ENCODE measurements at regions not wholly inside any gene's neighbourhood (a gene's known extent, or its start where the extent isn't known, plus 50 kb on each side); places are given as distances from the start of the nearest gene placed in this dataset.

- H3K36me3 ChIP-seq (ENCODE audit: low read depth), result no peaks in the 10 kb centered on the region
- no peak for DNase-seq (ENCODE audit: low spot score)
- TF ChIP-seq CTCF (IDR thresholded peaks at IDR 0.05; ENCODE audit: poor library complexity, severe bottlenecking), result no peak
- peak overlapping the region; percentile 45 for H3K27ac ChIP-seq (ENCODE audit: poor library complexity, severe bottlenecking)
- no peaks in the 10 kb centered on the region for H3K27me3 ChIP-seq (ENCODE audit: insufficient read depth, poor library complexity, severe bottlenecking)
- no peak overlapping the region for H3K4me3 ChIP-seq (ENCODE audit: severe bottlenecking)
- H3K9me3 ChIP-seq (ENCODE audit: severe bottlenecking), result no peaks in the 10 kb centered on the region
- ATAC-seq (ENCODE audit: low read depth), result no peak
- peaks cover 18% of the 10 kb centered on the region for H3K4me1 ChIP-seq (ENCODE audit: insufficient read depth, poor library complexity, severe bottlenecking)
Measured at GRCh38 chr12:42706321-42706720, 116.8 kb upstream of the PRICKLE1 start.

DNA sequence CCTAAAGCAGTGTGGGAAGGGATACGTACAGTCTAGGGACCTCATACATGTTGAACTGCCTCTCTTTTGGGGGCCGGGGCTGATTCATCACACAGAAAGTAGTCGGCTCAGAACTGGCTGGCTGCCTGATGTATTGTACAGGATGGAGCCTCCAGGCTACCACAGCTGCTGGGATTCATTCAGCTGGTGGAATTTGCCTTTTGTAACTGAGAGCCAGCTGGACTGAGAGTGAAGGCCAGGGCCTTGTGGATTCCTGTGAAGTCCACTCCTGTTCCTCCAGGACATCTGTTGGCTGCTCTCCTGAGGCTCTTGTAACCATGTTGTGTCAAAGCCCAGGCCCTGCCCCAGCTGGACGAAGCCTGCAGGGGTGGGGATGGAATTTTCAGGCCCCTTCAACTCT, 116.3 kb upstream of the PRICKLE1 start:
- H3K27ac ChIP-seq (ENCODE audit: poor library complexity, severe bottlenecking), result peak overlapping the region; percentile 45
- ATAC-seq (ENCODE audit: low read depth), result peak; percentile 88

DNA sequence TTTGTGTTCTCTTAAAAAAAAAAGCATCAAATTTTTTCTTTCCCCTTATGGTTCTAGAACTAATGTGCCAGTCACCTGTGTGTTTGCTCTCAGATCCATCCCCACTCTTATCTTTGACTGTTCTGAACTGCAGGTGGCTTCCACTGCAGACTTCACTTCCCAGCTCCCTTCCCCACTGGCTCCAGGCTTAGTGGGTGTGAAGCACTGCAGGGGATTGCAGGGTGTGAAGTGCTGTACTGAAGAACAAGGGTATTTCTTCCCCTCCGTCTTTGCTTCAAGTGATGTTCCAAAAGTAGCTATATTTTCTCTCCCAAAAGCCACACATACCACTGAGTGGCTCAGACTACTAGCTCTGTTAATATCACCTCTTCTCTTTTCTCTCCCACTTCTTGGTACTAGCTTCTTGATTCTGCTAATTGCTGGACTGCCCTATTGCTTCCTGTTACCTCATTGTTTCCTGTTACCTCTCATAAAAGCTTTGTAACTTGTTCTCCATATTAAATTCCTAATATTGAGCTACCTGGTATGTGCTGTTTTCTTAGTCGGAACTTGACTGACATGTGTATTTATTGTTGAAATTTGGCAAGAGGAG, 115.4 kb upstream of the PRICKLE1 start:
- H3K4me3 ChIP-seq (ENCODE audit: severe bottlenecking), result no peak overlapping the region
- no peaks in the 10 kb centered on the region for H3K9me3 ChIP-seq (ENCODE audit: severe bottlenecking)
- ATAC-seq (ENCODE audit: low read depth), result peak; percentile 19; the same call in 1 of the 3 replicates
- peak overlapping the region; percentile 45 for H3K27ac ChIP-seq (ENCODE audit: poor library complexity, severe bottlenecking)
- TF ChIP-seq CTCF (IDR thresholded peaks at IDR 0.05; ENCODE audit: poor library complexity, severe bottlenecking), result no peak
- no peak for DNase-seq (ENCODE audit: low spot score)
- peaks cover 18% of the 10 kb centered on the region for H3K4me1 ChIP-seq (ENCODE audit: insufficient read depth, poor library complexity, severe bottlenecking)
- no peaks in the 10 kb centered on the region for H3K36me3 ChIP-seq (ENCODE audit: low read depth)
- H3K27me3 ChIP-seq (ENCODE audit: insufficient read depth, poor library complexity, severe bottlenecking), result no peaks in the 10 kb centered on the region

More for the DNA sequence above, 116.3 kb upstream of the PRICKLE1 start:
- Histone ChIP-seq H3K27me3 (ENCODE audit: insufficient read depth, poor library complexity, severe bottlenecking) (no peaks in the 10 kb centered on the region), H3K36me3 (ENCODE audit: low read depth) (no peaks in the 10 kb centered on the region), H3K4me3 (ENCODE audit: severe bottlenecking) (no peak overlapping the region), H3K9me3 (ENCODE audit: severe bottlenecking) (no peaks in the 10 kb centered on the region), H3K4me1 (ENCODE audit: insufficient read depth, poor library complexity, severe bottlenecking) (peaks cover 18% of the 10 kb centered on the region)
- DNase-seq (ENCODE audit: low spot score), result peak; percentile 69
- TF ChIP-seq CTCF (IDR thresholded peaks at IDR 0.05; ENCODE audit: poor library complexity, severe bottlenecking), result no peak

DNA sequence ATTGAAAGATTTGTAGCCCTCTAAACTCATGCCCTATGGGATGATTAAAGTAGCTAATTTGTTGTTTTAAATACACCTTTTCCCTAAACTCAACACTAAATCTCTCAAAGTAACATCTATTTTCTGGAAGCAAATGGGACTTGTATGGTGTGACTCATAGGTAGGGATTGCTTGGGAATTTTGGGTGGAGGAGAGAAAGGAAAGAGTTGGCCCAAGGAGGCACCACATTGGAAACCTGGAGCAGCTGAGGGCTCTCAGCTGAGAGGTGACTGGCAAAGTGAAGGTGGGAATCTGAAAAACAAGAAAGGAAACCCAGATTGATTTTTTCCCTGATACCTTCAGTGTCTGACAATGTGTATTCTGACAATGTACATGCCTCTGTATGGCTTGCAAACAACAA, 114.8 kb upstream of the PRICKLE1 start:
- no peak for TF ChIP-seq CTCF (IDR thresholded peaks at IDR 0.05; ENCODE audit: poor library complexity, severe bottlenecking)
- ATAC-seq (ENCODE audit: low read depth), result no peak

DNA sequence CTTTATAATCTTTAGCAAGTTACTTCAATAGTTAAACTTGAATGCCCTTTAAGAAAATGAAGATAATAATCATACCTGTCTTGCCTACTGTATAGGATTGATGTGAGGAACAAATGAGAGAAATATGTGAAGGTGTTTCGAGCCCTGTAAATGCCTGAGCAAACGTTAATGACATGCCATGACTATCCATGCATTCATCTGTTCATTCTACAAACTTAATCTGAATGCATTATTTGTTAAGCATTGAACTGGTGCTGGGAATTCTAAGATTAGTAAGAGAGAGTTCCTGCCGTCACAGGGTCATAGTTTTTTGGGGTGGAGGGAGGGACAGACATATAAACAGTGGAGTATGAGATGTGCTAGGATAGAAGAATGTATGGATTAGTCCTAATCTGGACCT, 111.5 kb upstream of the PRICKLE1 start:
- peaks cover 20% of the 10 kb centered on the region for H3K4me1 ChIP-seq (ENCODE audit: insufficient read depth, poor library complexity, severe bottlenecking)
- H3K27me3 ChIP-seq (ENCODE audit: insufficient read depth, poor library complexity, severe bottlenecking), result no peaks in the 10 kb centered on the region
- TF ChIP-seq CTCF (IDR thresholded peaks at IDR 0.05; ENCODE audit: poor library complexity, severe bottlenecking), result no peak
- H3K36me3 ChIP-seq (ENCODE audit: low read depth), result no peaks in the 10 kb centered on the region
- H3K9me3 ChIP-seq (ENCODE audit: severe bottlenecking), result no peaks in the 10 kb centered on the region
- ATAC-seq (ENCODE audit: low read depth) (no peak), DNase-seq (ENCODE audit: low spot score) (no peak)
- H3K27ac ChIP-seq (ENCODE audit: poor library complexity, severe bottlenecking), result no peak overlapping the region
- H3K4me3 ChIP-seq (ENCODE audit: severe bottlenecking), result no peak overlapping the region

More for the DNA sequence above, 114.8 kb upstream of the PRICKLE1 start:
- Histone ChIP-seq H3K36me3 (ENCODE audit: low read depth) (no peaks in the 10 kb centered on the region), H3K27me3 (ENCODE audit: insufficient read depth, poor library complexity, severe bottlenecking) (no peaks in the 10 kb centered on the region), H3K9me3 (ENCODE audit: severe bottlenecking) (no peaks in the 10 kb centered on the region), H3K27ac (ENCODE audit: poor library complexity, severe bottlenecking) (no peak overlapping the region), H3K4me3 (ENCODE audit: severe bottlenecking) (no peak overlapping the region), H3K4me1 (ENCODE audit: insufficient read depth, poor library complexity, severe bottlenecking) (peaks cover 18% of the 10 kb centered on the region)
- no peak for DNase-seq (ENCODE audit: low spot score)
